GM12875 (cell line): ENCODE measurements at regions not wholly inside any gene's neighbourhood (a gene's known extent, or its start where the extent isn't known, plus 50 kb on each side); places are given as distances from the start of the nearest gene placed in this dataset.
A peak's percentile ranks its signal among the peaks of the same experiment; 100 is the strongest.
"Not testable (repeated sequence)": the region's sequence is repeated elsewhere in the genome, so short reads cannot be mapped to it uniquely, and the experiment has no call there.

ENCODE experiments used
- H3K4me3 ChIP-seq: one replicate; pipeline ENCODE4 v1.5.1; 2011; ENCODE audit warnings: low read depth, low read length, control low read depth
- CTCF ChIP-seq: IDR thresholded peaks from 2 replicates; pipeline ENCODE4 v1.5.1; 2011; ENCODE audit warnings: low read depth, mild to moderate bottlenecking, control low read depth, inconsistent platforms, low read length, moderate library complexity, borderline replicate concordance; ENCODE audit not compliant: insufficient read depth

GRCh38 chr20:29519610-29520241 is 1737.7 kb upstream of the DEFB115 start:
- H3K4me3 ChIP-seq, result not testable (repeated sequence)
- TF ChIP-seq CTCF, result peak; percentile 41; the same call in 1 of the 2 replicates

GRCh38 chr20:29533566-29534177 is 1723.8 kb upstream of the DEFB115 start:
- not testable (repeated sequence) for H3K4me3 ChIP-seq

- H3K4me3 ChIP-seq, result not testable (repeated sequence)
Observed at GRCh38 chr20:29566901-29567635, 1690.4 kb upstream of the DEFB115 start.

GRCh38 chr20:29567671-29568070 is 1689.8 kb upstream of the DEFB115 start:
- not testable (repeated sequence) for H3K4me3 ChIP-seq

GRCh38 chr20:29570126-29570525 is 1687.3 kb upstream of the DEFB115 start:
- not testable (repeated sequence) for H3K4me3 ChIP-seq

- H3K4me3 ChIP-seq, result not testable (repeated sequence)
Observed at GRCh38 chr20:29589530-29589929, 1667.9 kb upstream of the DEFB115 start.

GRCh38 chr20:29604163-29604562 is 1653.3 kb upstream of the DEFB115 start:
- not testable (repeated sequence) for H3K4me3 ChIP-seq

GRCh38 chr20:29606171-29606570 is 1651.3 kb upstream of the DEFB115 start:
- H3K4me3 ChIP-seq, result not testable (repeated sequence)

- not testable (repeated sequence) for H3K4me3 ChIP-seq
Observed at GRCh38 chr20:29629395-29629794, 1628.1 kb upstream of the DEFB115 start.
